ENCODE measurements at regions not wholly inside any gene's neighbourhood (a gene's known extent, or its start where the extent isn't known, plus 50 kb on each side); places are given as distances from the start of the nearest gene placed in this dataset.

DNA sequence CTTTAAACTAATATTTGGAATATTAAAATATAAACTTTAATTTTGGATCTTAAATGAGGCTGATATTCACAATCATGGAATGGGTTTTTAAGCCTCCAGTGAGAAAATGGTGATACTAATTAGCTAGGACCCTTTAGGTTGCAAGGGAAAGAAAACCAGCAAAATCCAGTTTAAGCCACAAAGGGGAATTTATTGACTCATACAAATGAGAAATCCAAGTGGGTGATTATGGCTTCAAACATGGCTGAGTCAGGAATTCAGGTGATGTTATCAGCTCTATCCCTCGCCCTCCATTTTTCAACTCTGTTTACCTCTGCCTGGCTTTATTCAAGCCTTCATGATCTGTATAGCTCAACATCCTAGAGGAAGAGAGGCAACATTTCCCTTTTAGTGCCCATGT, 75.3 kb upstream of the DLX2 start:
- TF ChIP-seq POLR2A (IDR thresholded peaks at IDR 0.05), result no peak
- no peak for TF ChIP-seq POLR2AphosphoS5 (IDR thresholded peaks at IDR 0.05)
- TF ChIP-seq, protein P1, sequence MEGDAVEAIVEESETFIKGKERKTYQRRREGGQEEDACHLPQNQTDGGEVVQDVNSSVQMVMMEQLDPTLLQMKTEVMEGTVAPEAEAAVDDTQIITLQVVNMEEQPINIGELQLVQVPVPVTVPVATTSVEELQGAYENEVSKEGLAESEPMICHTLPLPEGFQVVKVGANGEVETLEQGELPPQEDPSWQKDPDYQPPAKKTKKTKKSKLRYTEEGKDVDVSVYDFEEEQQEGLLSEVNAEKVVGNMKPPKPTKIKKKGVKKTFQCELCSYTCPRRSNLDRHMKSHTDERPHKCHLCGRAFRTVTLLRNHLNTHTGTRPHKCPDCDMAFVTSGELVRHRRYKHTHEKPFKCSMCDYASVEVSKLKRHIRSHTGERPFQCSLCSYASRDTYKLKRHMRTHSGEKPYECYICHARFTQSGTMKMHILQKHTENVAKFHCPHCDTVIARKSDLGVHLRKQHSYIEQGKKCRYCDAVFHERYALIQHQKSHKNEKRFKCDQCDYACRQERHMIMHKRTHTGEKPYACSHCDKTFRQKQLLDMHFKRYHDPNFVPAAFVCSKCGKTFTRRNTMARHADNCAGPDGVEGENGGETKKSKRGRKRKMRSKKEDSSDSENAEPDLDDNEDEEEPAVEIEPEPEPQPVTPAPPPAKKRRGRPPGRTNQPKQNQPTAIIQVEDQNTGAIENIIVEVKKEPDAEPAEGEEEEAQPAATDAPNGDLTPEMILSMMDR (IDR thresholded peaks at IDR 0.05), result no peak
- no peak for TF ChIP-seq EP300 (IDR thresholded peaks at IDR 0.05)
